ENCODE measurements at regions not wholly inside any gene's neighbourhood (a gene's known extent, or its start where the extent isn't known, plus 50 kb on each side); places are given as distances from the start of the nearest gene placed in this dataset.

DNA sequence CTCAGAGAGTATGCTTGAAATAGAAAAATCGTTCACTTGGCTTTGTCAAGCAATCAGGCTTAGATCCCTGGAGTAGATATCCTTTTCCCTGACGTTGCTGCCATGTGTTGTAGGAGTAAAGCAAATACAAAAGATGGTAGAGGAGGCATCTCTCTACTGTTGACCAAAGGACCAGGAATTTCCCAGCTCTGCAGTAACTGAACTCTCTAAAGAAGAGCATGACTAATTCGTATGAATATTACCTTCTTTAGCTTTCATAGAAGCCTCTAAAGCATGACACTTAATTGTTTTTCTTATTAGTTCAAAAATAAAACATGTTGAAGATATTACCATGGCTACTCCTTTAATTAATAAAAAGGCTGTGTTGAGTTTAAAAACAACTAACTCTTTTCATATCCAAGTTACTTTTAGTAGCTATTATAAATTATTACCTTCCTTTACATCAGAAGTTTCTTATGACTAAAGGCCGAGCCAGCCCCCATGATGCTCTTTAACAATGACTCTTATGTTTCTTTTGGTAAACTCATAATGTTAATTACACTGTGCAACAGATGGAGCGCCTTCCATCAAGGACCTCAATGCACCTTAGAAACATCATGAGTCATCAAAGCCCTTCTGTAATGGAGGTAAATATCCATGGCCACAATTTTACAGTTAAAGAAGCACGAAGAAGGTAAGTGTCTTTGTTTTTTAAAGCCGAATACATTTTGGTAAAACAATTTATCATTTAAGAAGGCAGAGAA is 352.4 kb downstream of the KLF5 start:
- WGBS (ENCODE audit: insufficient coverage), result no CpG with 5 or more reads among the region's 7 CpGs
- H3K27me3 ChIP-seq (ENCODE audit: control insufficient read depth, insufficient read depth, low read length), result no peaks in the 10 kb centered on the region
- H3K27ac ChIP-seq (ENCODE audit: low read length), result no peak overlapping the region
- H3K36me3 ChIP-seq (ENCODE audit: control insufficient read depth, insufficient read depth, low read length), result no peaks in the 10 kb centered on the region
- DNase-seq, result no peak
- no peaks in the 10 kb centered on the region for H3K9me3 ChIP-seq (replicated peaks; ENCODE audit: control insufficient read depth, low read depth, low read length)
- H3K4me1 ChIP-seq (ENCODE audit: control insufficient read depth, insufficient read depth, low read length), result no peaks in the 10 kb centered on the region
- no peak overlapping the region for H3K4me3 ChIP-seq (ENCODE audit: low read length)

GRCh38 chr13:73406454-73406853 is 347.6 kb downstream of the KLF5 start:
- Histone ChIP-seq H3K4me3 (ENCODE audit: low read length) (no peak overlapping the region), H3K27ac (ENCODE audit: low read length) (no peak overlapping the region), H3K4me1 (ENCODE audit: control insufficient read depth, insufficient read depth, low read length) (no peaks in the 10 kb centered on the region), H3K9me3 (replicated peaks; ENCODE audit: control insufficient read depth, low read depth, low read length) (no peaks in the 10 kb centered on the region), H3K27me3 (ENCODE audit: control insufficient read depth, insufficient read depth, low read length) (no peaks in the 10 kb centered on the region), H3K36me3 (ENCODE audit: control insufficient read depth, insufficient read depth, low read length) (no peaks in the 10 kb centered on the region)
- no peak for DNase-seq
- no CpG with 5 or more reads among the region's 1 CpG for WGBS (ENCODE audit: insufficient coverage)

DNA sequence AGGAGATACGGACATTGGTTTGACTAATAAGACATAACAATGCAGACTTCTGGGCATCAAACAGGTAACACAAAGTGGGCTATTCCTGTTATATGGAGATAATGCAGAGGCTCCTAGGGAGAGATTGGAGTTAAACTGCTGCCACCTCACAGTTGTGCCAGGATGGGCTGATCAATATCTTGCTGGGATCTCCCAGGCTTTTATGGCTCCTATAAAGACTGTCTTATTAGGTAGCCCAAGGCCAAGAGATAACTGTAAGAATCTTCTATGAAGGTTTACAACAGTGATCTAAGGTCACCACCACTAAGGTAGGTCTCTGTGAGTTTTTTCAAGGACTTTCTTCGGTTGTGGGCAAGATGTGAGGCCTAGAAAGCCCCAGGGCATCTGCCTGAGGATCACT is 345.8 kb downstream of the KLF5 start:
- no peak for DNase-seq
- Histone ChIP-seq H3K27me3 (ENCODE audit: control insufficient read depth, insufficient read depth, low read length) (no peaks in the 10 kb centered on the region), H3K27ac (ENCODE audit: low read length) (no peak overlapping the region), H3K4me1 (ENCODE audit: control insufficient read depth, insufficient read depth, low read length) (no peaks in the 10 kb centered on the region), H3K36me3 (ENCODE audit: control insufficient read depth, insufficient read depth, low read length) (no peaks in the 10 kb centered on the region), H3K4me3 (ENCODE audit: low read length) (no peak overlapping the region), H3K9me3 (replicated peaks; ENCODE audit: control insufficient read depth, low read depth, low read length) (no peaks in the 10 kb centered on the region)
- WGBS (ENCODE audit: insufficient coverage), result no CpG with 5 or more reads among the region's 2 CpGs

DNA sequence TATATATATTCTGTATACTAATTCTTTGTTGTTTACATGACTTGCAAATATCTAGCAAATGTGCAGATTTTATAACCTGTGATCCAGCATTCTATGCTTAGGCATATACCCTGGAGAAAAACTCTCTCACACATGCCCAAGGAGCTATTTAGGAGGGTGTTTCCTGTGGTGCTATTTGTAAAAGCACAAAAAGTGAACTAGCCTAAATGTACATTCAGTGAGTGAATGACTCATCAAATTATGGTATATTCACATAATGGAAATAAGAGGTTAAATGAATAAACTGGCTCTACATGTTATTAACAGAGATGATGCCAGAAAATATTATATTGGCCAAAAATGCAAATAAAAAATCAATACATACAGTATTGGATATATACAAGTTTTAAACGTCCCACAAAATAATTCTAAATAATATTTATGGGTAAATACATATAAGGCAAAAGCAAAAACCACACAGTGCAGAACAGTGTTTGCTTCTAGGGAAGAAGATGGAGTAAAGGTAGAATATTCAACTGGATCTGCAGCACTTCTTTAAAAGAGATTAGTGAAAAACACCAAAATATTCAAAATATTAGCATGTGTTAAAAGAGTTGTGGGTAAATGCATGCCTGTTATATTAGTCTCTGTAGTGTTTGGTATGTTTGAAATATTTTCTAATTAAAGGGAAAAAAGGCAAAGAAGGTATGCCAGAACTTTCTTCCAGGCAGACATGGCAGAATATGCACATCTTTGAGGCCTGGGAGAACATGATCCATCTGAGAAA is 344.7 kb downstream of the KLF5 start:
- Histone ChIP-seq H3K27me3 (ENCODE audit: control insufficient read depth, insufficient read depth, low read length) (no peaks in the 10 kb centered on the region), H3K27ac (ENCODE audit: low read length) (no peak overlapping the region), H3K4me1 (ENCODE audit: control insufficient read depth, insufficient read depth, low read length) (no peaks in the 10 kb centered on the region), H3K9me3 (replicated peaks; ENCODE audit: control insufficient read depth, low read depth, low read length) (no peaks in the 10 kb centered on the region), H3K4me3 (ENCODE audit: low read length) (no peak overlapping the region), H3K36me3 (ENCODE audit: control insufficient read depth, insufficient read depth, low read length) (no peaks in the 10 kb centered on the region)
- no CpG with 5 or more reads among the region's 1 CpG for WGBS (ENCODE audit: insufficient coverage)
- DNase-seq, result no peak

- Histone ChIP-seq H3K4me3 (ENCODE audit: low read length) (no peak overlapping the region), H3K9me3 (replicated peaks; ENCODE audit: control insufficient read depth, low read depth, low read length) (no peaks in the 10 kb centered on the region), H3K36me3 (ENCODE audit: control insufficient read depth, insufficient read depth, low read length) (no peaks in the 10 kb centered on the region), H3K4me1 (ENCODE audit: control insufficient read depth, insufficient read depth, low read length) (no peaks in the 10 kb centered on the region), H3K27me3 (ENCODE audit: control insufficient read depth, insufficient read depth, low read length) (no peaks in the 10 kb centered on the region), H3K27ac (ENCODE audit: low read length) (no peak overlapping the region)
- DNase-seq, result no peak
- no CpG with 5 or more reads among the region's 2 CpGs for whole genome bisulfite sequencing (ENCODE audit: insufficient coverage)
Observed at GRCh38 chr13:73401769-73402168, 343.0 kb downstream of the KLF5 start.

- DNase-seq, result no peak
- 58% methylated on average over 6 of the region's 10 CpGs for WGBS (ENCODE audit: insufficient coverage)
- Histone ChIP-seq H3K4me3 (ENCODE audit: low read length) (no peak overlapping the region), H3K27ac (ENCODE audit: low read length) (no peak overlapping the region), H3K9me3 (replicated peaks; ENCODE audit: control insufficient read depth, low read depth, low read length) (no peaks in the 10 kb centered on the region), H3K36me3 (ENCODE audit: control insufficient read depth, insufficient read depth, low read length) (no peaks in the 10 kb centered on the region), H3K4me1 (ENCODE audit: control insufficient read depth, insufficient read depth, low read length) (no peaks in the 10 kb centered on the region), H3K27me3 (ENCODE audit: control insufficient read depth, insufficient read depth, low read length) (no peaks in the 10 kb centered on the region)
Observed at GRCh38 chr13:73399347-73400216, 340.8 kb downstream of the KLF5 start.

- 75% methylated on average over 3 of the region's 8 CpGs for WGBS (ENCODE audit: insufficient coverage)
- no peaks in the 10 kb centered on the region for H3K9me3 ChIP-seq (replicated peaks; ENCODE audit: control insufficient read depth, low read depth, low read length)
- no peak for DNase-seq
- no peak overlapping the region for H3K4me3 ChIP-seq (ENCODE audit: low read length)
- no peaks in the 10 kb centered on the region for H3K27me3 ChIP-seq (ENCODE audit: control insufficient read depth, insufficient read depth, low read length)
- H3K36me3 ChIP-seq (ENCODE audit: control insufficient read depth, insufficient read depth, low read length), result no peaks in the 10 kb centered on the region
- H3K4me1 ChIP-seq (ENCODE audit: control insufficient read depth, insufficient read depth, low read length), result no peaks in the 10 kb centered on the region
- no peak overlapping the region for H3K27ac ChIP-seq (ENCODE audit: low read length)
Observed at GRCh38 chr13:73397496-73398305, 338.9 kb downstream of the KLF5 start.

- Histone ChIP-seq H3K36me3 (ENCODE audit: control insufficient read depth, insufficient read depth, low read length) (no peaks in the 10 kb centered on the region), H3K27ac (ENCODE audit: low read length) (no peak overlapping the region)
Observed at GRCh38 chr13:73394066-73394465, 335.3 kb downstream of the KLF5 start.

DNA sequence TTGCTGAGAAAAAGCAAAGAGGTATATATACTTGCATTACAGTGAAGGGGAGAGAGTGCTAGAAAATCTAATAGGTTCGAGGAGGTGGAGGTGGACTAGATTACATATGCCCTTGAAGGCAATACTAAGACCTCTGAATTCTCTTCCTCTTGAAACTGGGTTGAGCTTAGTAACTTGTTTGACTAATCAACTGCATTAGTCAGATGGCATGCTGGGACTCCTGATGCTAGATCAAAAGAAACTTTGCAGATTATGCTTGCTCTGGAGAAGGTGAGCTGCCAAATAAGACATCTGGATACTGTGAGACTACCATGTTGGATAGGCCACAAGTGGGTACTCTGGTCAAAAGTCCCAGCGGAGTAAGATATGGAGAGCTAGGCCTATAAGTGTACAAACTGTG is 331.3 kb downstream of the KLF5 start:
- WGBS (ENCODE audit: insufficient coverage), result 100% methylated on average over 1 of the region's 2 CpGs
- no peaks in the 10 kb centered on the region for H3K9me3 ChIP-seq (replicated peaks; ENCODE audit: control insufficient read depth, low read depth, low read length)

More at GRCh38 chr13:73394066-73394465, 335.3 kb downstream of the KLF5 start:
- Histone ChIP-seq H3K9me3 (replicated peaks; ENCODE audit: control insufficient read depth, low read depth, low read length) (no peaks in the 10 kb centered on the region), H3K27me3 (ENCODE audit: control insufficient read depth, insufficient read depth, low read length) (no peaks in the 10 kb centered on the region), H3K4me1 (ENCODE audit: control insufficient read depth, insufficient read depth, low read length) (no peaks in the 10 kb centered on the region), H3K4me3 (ENCODE audit: low read length) (no peak overlapping the region)
- DNase-seq, result no peak

More for the DNA sequence above, 331.3 kb downstream of the KLF5 start:
- no peaks in the 10 kb centered on the region for H3K27me3 ChIP-seq (ENCODE audit: control insufficient read depth, insufficient read depth, low read length)
- no peak overlapping the region for H3K4me3 ChIP-seq (ENCODE audit: low read length)
- H3K27ac ChIP-seq (ENCODE audit: low read length), result no peak overlapping the region
- H3K36me3 ChIP-seq (ENCODE audit: control insufficient read depth, insufficient read depth, low read length), result no peaks in the 10 kb centered on the region
- H3K4me1 ChIP-seq (ENCODE audit: control insufficient read depth, insufficient read depth, low read length), result no peaks in the 10 kb centered on the region
- no peak for DNase-seq

All from muscle of leg (tissue), 3 donors.